ENCODE measurements at regions not wholly inside any gene's neighbourhood (a gene's known extent, or its start where the extent isn't known, plus 50 kb on each side); places are given as distances from the start of the nearest gene placed in this dataset.
A peak's percentile ranks its signal among the peaks of the same experiment; 100 is the strongest.

DNA sequence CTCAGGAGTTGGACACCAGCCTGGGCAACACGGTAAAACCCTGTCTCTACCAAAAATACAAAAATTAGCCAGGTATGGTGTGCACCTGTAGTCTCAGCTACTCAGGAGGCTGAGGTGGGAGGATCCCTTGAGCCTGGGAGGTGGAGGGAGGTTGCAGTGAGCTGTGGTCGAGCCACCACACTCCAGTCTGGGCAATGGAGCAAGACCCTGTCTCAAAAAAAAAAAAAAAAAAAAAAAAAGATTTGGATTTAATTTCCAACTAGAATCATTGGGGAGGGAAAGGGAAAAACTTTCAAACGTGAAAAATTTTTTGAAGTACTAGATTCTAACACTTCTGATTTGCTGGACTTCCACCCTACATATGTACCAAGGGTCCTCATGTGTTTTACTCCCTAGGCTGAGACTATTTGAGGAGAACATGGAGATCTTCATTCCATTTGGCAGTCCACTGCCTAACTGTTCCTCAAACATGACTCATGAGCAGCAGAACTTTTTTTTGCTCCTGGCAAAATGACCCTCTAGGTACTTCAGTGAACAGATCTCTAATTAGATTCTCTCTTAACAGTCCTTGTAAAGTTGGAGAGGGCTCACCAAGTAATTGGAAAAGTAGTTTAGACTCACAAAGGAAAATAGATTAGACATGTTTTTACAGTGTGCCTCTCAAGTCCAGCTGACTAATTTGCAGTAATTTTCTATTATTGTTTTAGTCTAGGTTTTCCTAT lies 267.6 kb downstream of the METTL4 start:
- H3K9me3 ChIP-seq: no peaks in the 10 kb centered on the region
- TF ChIP-seq, protein P1, sequence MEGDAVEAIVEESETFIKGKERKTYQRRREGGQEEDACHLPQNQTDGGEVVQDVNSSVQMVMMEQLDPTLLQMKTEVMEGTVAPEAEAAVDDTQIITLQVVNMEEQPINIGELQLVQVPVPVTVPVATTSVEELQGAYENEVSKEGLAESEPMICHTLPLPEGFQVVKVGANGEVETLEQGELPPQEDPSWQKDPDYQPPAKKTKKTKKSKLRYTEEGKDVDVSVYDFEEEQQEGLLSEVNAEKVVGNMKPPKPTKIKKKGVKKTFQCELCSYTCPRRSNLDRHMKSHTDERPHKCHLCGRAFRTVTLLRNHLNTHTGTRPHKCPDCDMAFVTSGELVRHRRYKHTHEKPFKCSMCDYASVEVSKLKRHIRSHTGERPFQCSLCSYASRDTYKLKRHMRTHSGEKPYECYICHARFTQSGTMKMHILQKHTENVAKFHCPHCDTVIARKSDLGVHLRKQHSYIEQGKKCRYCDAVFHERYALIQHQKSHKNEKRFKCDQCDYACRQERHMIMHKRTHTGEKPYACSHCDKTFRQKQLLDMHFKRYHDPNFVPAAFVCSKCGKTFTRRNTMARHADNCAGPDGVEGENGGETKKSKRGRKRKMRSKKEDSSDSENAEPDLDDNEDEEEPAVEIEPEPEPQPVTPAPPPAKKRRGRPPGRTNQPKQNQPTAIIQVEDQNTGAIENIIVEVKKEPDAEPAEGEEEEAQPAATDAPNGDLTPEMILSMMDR (IDR thresholded peaks at IDR 0.05): no peak
- no peak overlapping the region for H3K27ac ChIP-seq
- peak in 1 of 2 donors; percentile 44 for ATAC-seq
- H3K36me3 ChIP-seq: no peaks in the 10 kb centered on the region
- no peak overlapping the region for H3K4me3 ChIP-seq
- DNase-seq: no peak
- H3K27me3 ChIP-seq (ENCODE audit: low read depth): no peaks in the 10 kb centered on the region
- intact Hi-C loops (cut with DNase I): no loop called here
- peaks cover 14% of the 10 kb centered on the region for H3K4me1 ChIP-seq

DNA sequence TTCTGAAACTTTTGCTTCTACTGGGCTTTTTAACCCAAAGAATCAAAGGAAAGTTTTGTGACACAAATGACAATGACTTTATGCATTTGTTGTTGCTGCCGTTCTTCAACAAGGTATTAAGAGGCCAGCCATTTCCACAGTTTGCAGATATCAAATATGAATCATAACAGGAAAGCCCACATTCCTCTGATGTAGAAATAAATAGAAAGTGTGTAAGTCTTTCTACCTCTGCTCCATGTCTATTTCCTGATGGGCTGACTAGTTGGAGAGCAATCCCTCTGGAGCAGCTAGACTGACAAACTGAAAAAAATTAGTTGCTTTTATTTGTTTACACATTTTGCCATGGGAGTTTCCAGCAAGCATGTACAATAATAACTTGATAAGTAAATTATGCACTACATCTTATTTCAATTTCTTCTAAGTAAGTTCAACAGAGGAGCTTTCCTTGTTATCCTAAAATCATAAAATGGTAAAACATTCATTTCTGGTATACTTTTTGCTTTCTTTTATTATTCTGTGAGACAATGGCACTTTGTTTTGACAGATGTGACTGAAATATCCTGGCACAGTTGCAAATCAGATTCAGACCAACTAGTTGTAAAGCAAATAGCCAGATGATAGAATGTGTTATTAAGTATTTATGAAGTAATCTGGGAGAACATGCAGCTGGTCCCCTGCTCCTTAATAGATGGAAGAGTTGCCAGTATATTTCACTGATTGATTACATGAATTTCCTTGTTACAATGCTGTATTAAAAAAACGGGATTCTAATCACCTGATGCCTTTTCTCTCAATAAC lies 266.7 kb downstream of the METTL4 start:
- Histone ChIP-seq H3K4me3 (no peak overlapping the region), H3K36me3 (no peaks in the 10 kb centered on the region), H3K4me1 (peaks cover 14% of the 10 kb centered on the region), H3K27me3 (ENCODE audit: low read depth) (no peaks in the 10 kb centered on the region), H3K27ac (no peak overlapping the region), H3K9me3 (no peaks in the 10 kb centered on the region)
- ATAC-seq (peak in 1 of 2 donors; percentile 37), DNase-seq (no peak)
- TF ChIP-seq, protein P1 (IDR thresholded peaks at IDR 0.05): no peak
- intact Hi-C loops (cut with DNase I): no loop called here

GRCh38 chr18:2306606-2307005 lies 264.7 kb downstream of the METTL4 start:
- no peak for DNase-seq
- no peak overlapping the region for H3K4me3 ChIP-seq
- intact Hi-C loops (cut with DNase I): no loop called here
- no peak for ATAC-seq
- H3K36me3 ChIP-seq: no peaks in the 10 kb centered on the region
- H3K4me1 ChIP-seq: peaks cover 14% of the 10 kb centered on the region
- no peaks in the 10 kb centered on the region for H3K9me3 ChIP-seq
- no peaks in the 10 kb centered on the region for H3K27me3 ChIP-seq (ENCODE audit: low read depth)
- no peak overlapping the region for H3K27ac ChIP-seq
- TF ChIP-seq, protein P1 (IDR thresholded peaks at IDR 0.05): no peak

- intact Hi-C loops (cut with DNase I): no loop called here
- TF ChIP-seq, protein P1 (IDR thresholded peaks at IDR 0.05): no peak
- Histone ChIP-seq H3K9me3 (no peaks in the 10 kb centered on the region), H3K36me3 (no peaks in the 10 kb centered on the region), H3K27me3 (ENCODE audit: low read depth) (no peaks in the 10 kb centered on the region), H3K27ac (no peak overlapping the region), H3K4me3 (no peak overlapping the region), H3K4me1 (no peaks in the 10 kb centered on the region)
- ATAC-seq (no peak), DNase-seq (no peak)
These were observed 260.4 kb downstream of the METTL4 start for GRCh38 chr18:2310886-2311285.

GRCh38 chr18:2312440-2312839 lies 258.9 kb downstream of the METTL4 start:
- Histone ChIP-seq H3K27me3 (ENCODE audit: low read depth) (no peaks in the 10 kb centered on the region), H3K36me3 (no peaks in the 10 kb centered on the region), H3K27ac (no peak overlapping the region), H3K4me3 (no peak overlapping the region), H3K4me1 (no peaks in the 10 kb centered on the region), H3K9me3 (no peaks in the 10 kb centered on the region)
- TF ChIP-seq, protein P1 (IDR thresholded peaks at IDR 0.05): no peak
- no peak for ATAC-seq
- no peak for DNase-seq
- intact Hi-C loops (cut with DNase I): no loop called here
